Left lobe of liver (tissue), 2 donors: ENCODE measurements at regions not wholly inside any gene's neighbourhood (a gene's known extent, or its start where the extent isn't known, plus 50 kb on each side); places are given as distances from the start of the nearest gene placed in this dataset.
"Not testable (repeated sequence)": the region's sequence is repeated elsewhere in the genome, so short reads cannot be mapped to it uniquely, and the experiment has no call there.

ENCODE experiments used
- ATAC-seq: fragments of 200-7000 bp; cut with Tn5 transposase; one replicate; pipeline ENCODE4 v1.9.1; 2020; ENCODE audit warnings: mild to moderate bottlenecking, moderate library complexity
- DNase-seq: peaks from one replicate; pipeline ENCODE4 v3.0.0-alpha.2; 2020; ENCODE audit warnings: low spot score
- donor health status: DM: no; HTN: no; CAD: no; lungs with moderate emphysema.
- donor health status: DM: no; HTN: yes; CAD: no.

GRCh38 chr19:28159065-28159464, 1053.9 kb downstream of the UQCRFS1 start:
- DNase-seq = no peak
- no peak for ATAC-seq

- ATAC-seq = no peak
These were observed 1057.7 kb downstream of the UQCRFS1 start for GRCh38 chr19:28155265-28155664.

GRCh38 chr19:28154077-28154476, 1058.9 kb downstream of the UQCRFS1 start:
- no peak for DNase-seq
- ATAC-seq = no peak

More at GRCh38 chr19:28155265-28155664, 1057.7 kb downstream of the UQCRFS1 start:
- no peak for DNase-seq

- DNase-seq (no peak), ATAC-seq (no peak)
These were observed 1059.8 kb downstream of the UQCRFS1 start for GRCh38 chr19:28153123-28153522.

GRCh38 chr19:28152195-28152594, 1060.8 kb downstream of the UQCRFS1 start:
- ATAC-seq = no peak
- no peak for DNase-seq

GRCh38 chr19:28150129-28150528, 1062.8 kb downstream of the UQCRFS1 start:
- ATAC-seq = no peak
- DNase-seq = no peak

- ATAC-seq = no peak
These were observed 1064.4 kb downstream of the UQCRFS1 start for GRCh38 chr19:28148554-28148953.

GRCh38 chr19:28142258-28142657, 1070.7 kb downstream of the UQCRFS1 start:
- ATAC-seq (no peak), DNase-seq (no peak)

More at GRCh38 chr19:28148554-28148953, 1064.4 kb downstream of the UQCRFS1 start:
- DNase-seq = no peak

- ATAC-seq = no peak
- DNase-seq = no peak
These were observed 1072.8 kb downstream of the UQCRFS1 start for GRCh38 chr19:28140201-28140600.

GRCh38 chr19:28137772-28138171, 1075.2 kb downstream of the UQCRFS1 start:
- ATAC-seq = no peak

GRCh38 chr19:28136796-28137195, 1076.2 kb downstream of the UQCRFS1 start:
- DNase-seq (no peak), ATAC-seq (no peak)

More at GRCh38 chr19:28137772-28138171, 1075.2 kb downstream of the UQCRFS1 start:
- no peak for DNase-seq

- ATAC-seq = no peak
- DNase-seq = no peak
These were observed 1077.1 kb downstream of the UQCRFS1 start for GRCh38 chr19:28135825-28136224.

GRCh38 chr19:28134311-28134710, 1078.6 kb downstream of the UQCRFS1 start:
- ATAC-seq = no peak
- DNase-seq = no peak

- ATAC-seq, DNase-seq: not testable (repeated sequence)
These were observed 1082.1 kb downstream of the UQCRFS1 start for GRCh38 chr19:28130881-28131280.

GRCh38 chr19:28130066-28130511, 1082.9 kb downstream of the UQCRFS1 start:
- ATAC-seq = no peak
- no peak for DNase-seq

GRCh38 chr19:28128341-28128740, 1084.6 kb downstream of the UQCRFS1 start:
- no peak for ATAC-seq

GRCh38 chr19:28126135-28126898, 1086.6 kb downstream of the UQCRFS1 start:
- ATAC-seq = no peak
- no peak for DNase-seq

More at GRCh38 chr19:28128341-28128740, 1084.6 kb downstream of the UQCRFS1 start:
- no peak for DNase-seq

- DNase-seq = no peak
- no peak for ATAC-seq
These were observed 1090.2 kb downstream of the UQCRFS1 start for GRCh38 chr19:28122734-28123133.

- DNase-seq (no peak), ATAC-seq (no peak)
These were observed 1094.7 kb downstream of the UQCRFS1 start for GRCh38 chr19:28118235-28118634.

- ATAC-seq = no peak
These were observed 1095.8 kb downstream of the UQCRFS1 start for GRCh38 chr19:28117143-28117542.

GRCh38 chr19:28116379-28116778, 1096.6 kb downstream of the UQCRFS1 start:
- DNase-seq, ATAC-seq: not testable (repeated sequence)

More at GRCh38 chr19:28117143-28117542, 1095.8 kb downstream of the UQCRFS1 start:
- no peak for DNase-seq

- no peak for DNase-seq
- no peak for ATAC-seq
These were observed 1109.0 kb downstream of the UQCRFS1 start for GRCh38 chr19:28103921-28104320.
